ENCODE measurements at regions not wholly inside any gene's neighbourhood (a gene's known extent, or its start where the extent isn't known, plus 50 kb on each side); places are given as distances from the start of the nearest gene placed in this dataset.

- no peak for TF ChIP-seq POLR2AphosphoS5 (IDR thresholded peaks at IDR 0.05; ENCODE audit: low read depth, low read length)
- TF ChIP-seq SIN3A (IDR thresholded peaks at IDR 0.05; ENCODE audit: borderline replicate concordance, insufficient read depth, low read length), result no peak
- no peak for TF ChIP-seq TAF1 (IDR thresholded peaks at IDR 0.05; ENCODE audit: borderline replicate concordance, insufficient read depth, low read length)
- no peak for TF ChIP-seq REST (IDR thresholded peaks at IDR 0.05; ENCODE audit: insufficient read depth in 1 of 2, low read depth in 2 of 2, low read length in 2 of 2)
These were observed 282.6 kb upstream of the EYS start for GRCh38 chr6:65989676-65990075.
